Astrocyte (in vitro differentiated cells and primary cell): ENCODE measurements at regions not wholly inside any gene's neighbourhood (a gene's known extent, or its start where the extent isn't known, plus 50 kb on each side); places are given as distances from the start of the nearest gene placed in this dataset.

Experiments
- CTCF ChIP-seq: IDR thresholded peaks from 2 replicates; pipeline ENCODE4 v1.5.1; 2011; ENCODE audit warnings: low read depth, mild to moderate bottlenecking, inconsistent platforms, low read length, moderate library complexity; ENCODE audit not compliant: insufficient read depth
- EZH2 ChIP-seq: IDR thresholded peaks from 2 replicates; pipeline ENCODE4 v1.6.1; 2012; ENCODE audit warnings: mild to moderate bottlenecking, low read length, inconsistent platforms; ENCODE audit not compliant: insufficient read depth

- no peak for TF ChIP-seq CTCF
- TF ChIP-seq EZH2: no peak
Observed at GRCh38 chr12:103102225-103102744, 144.8 kb downstream of the ASCL1 start.
